HCT116 (cell line): ENCODE measurements at regions not wholly inside any gene's neighbourhood (a gene's known extent, or its start where the extent isn't known, plus 50 kb on each side); places are given as distances from the start of the nearest gene placed in this dataset.

Experiments
- ATAC-seq: fragments of 200-7000 bp; cut with Tn5 transposase; 2 replicates; pipeline ENCODE4 v1.9.1; 2020; ENCODE audit warnings: mild to moderate bottlenecking, moderate library complexity
- BruUV-seq: library from RNA; stranded (reverse); fragments of 400-500 nt; replicated peaks from 2 replicates; lab custom pipeline; 2021; lab: Mats Ljungman, UMichigan
- CTCF ChIA-PET: fragments of 300-600 bp; sonication (Branson Sonifier 250); formaldehyde crosslinking; loops from one replicate; lab custom pipeline; 2021; ENCODE audit warnings: antibody characterized with exemption; lab: Charles Lee
- POLR2A ChIA-PET: fragments of 300-600, 350-600 bp; sonication (Branson Sonifier 250); formaldehyde crosslinking; loops from one replicate; lab custom pipeline; 2021; ENCODE audit warnings: antibody characterized with exemption; lab: Charles Lee
- RAD21 ChIA-PET, 2 experiments: fragments of 300-600 bp; sonication (Branson Sonifier 250); formaldehyde crosslinking; loops; one replicate each; lab custom pipeline; 2023; ENCODE audit warnings: low total read pairs in 2 of 2; ENCODE audit not compliant: uncharacterized antibody in 2 of 2, unreplicated experiment in 2 of 2, low non-redundant PET in 1 of 2; lab: Charles Lee
- DNase-seq: peaks from one replicate; pipeline ENCODE4 v3.0.0-alpha.2; 2010; ENCODE audit warnings: low read depth, low spot score
- H2AFZ ChIP-seq: fragments of 200-600 bp; shearing (Covaris generic), sonication (generic); 2 replicates; pipeline ENCODE4 v1.6.1; 2017; ENCODE audit warnings: low read depth, mixed run types, mixed read lengths, antibody characterized with exemption, low read length; ENCODE audit not compliant: poor library complexity, severe bottlenecking
- H3K27ac ChIP-seq: 2 replicates; pipeline ENCODE4 v1.5.1; 2012; ENCODE audit warnings: low read depth, low read length
- H3K27me3 ChIP-seq: fragments of 200-600 bp; sonication (generic); 2 replicates; pipeline ENCODE4 v1.6.1; 2016; ENCODE audit warnings: mixed run types, low read length, mixed read lengths; ENCODE audit not compliant: insufficient read depth
- H3K36me3 ChIP-seq, 2 experiments: fragments of 200-500 bp in 1 of 2; fragments of 200-600 bp in 1 of 2; sonication (Bioruptor generic) in 1 of 2; sonication (generic) in 1 of 2; 2 replicates each; pipeline versions ENCODE4 v1.5.1 to v1.6.1; 2014 to 2016; ENCODE audit warnings: low read length in 2 of 2, inconsistent platforms in 1 of 2, mixed read lengths in 1 of 2, mixed run types in 1 of 2; ENCODE audit not compliant: insufficient read depth in 2 of 2, control insufficient read depth in 1 of 2
- H3K4me1 ChIP-seq, 2 experiments: fragments of 200-600 bp in 1 of 2; sonication (generic) in 1 of 2; 2 replicates each; pipeline versions ENCODE4 v1.5.1 to v1.6.1; 2012 to 2017; ENCODE audit warnings: low read length in 2 of 2, inconsistent platforms in 1 of 2, mild to moderate bottlenecking in 1 of 2, mixed read lengths in 1 of 2, mixed run types in 1 of 2, moderate library complexity in 1 of 2; ENCODE audit not compliant: insufficient read depth in 2 of 2, control insufficient read depth in 1 of 2
- H3K4me2 ChIP-seq: fragments of 200-600 bp; sonication (generic); 2 replicates; pipeline ENCODE4 v1.6.1; 2017; ENCODE audit warnings: mixed run types, low read length, mixed read lengths
- H3K4me3 ChIP-seq, 2 experiments: fragments of 200-600 bp in 1 of 2; sonication (generic) in 1 of 2; replicated peaks in 1 of 2; 2 replicates each; pipeline ENCODE4 v1.5.1; 2011 to 2016; ENCODE audit warnings: low read length in 2 of 2, control low read depth in 1 of 2, low read depth in 1 of 2, mild to moderate bottlenecking in 1 of 2, mixed read lengths in 1 of 2, mixed run types in 1 of 2
- H3K79me2 ChIP-seq: fragments of 200-600 bp; sonication (generic); 2 replicates; pipeline ENCODE4 v1.6.1; 2017; ENCODE audit warnings: mild to moderate bottlenecking, mixed run types, low read length, moderate library complexity, mixed read lengths; ENCODE audit not compliant: insufficient read depth
- H3K9ac ChIP-seq: fragments of 200-600 bp; sonication (generic); 2 replicates; pipeline ENCODE4 v1.6.1; 2016; ENCODE audit warnings: low read length, mixed read lengths
- H3K9me2 ChIP-seq: fragments of 200-600 bp; sonication (generic), shearing (Covaris generic); 2 replicates; pipeline ENCODE4 v1.6.1; 2017; ENCODE audit warnings: mixed run types, mild to moderate bottlenecking, moderate library complexity; ENCODE audit not compliant: insufficient read depth
- H3K9me3 ChIP-seq, 2 experiments: fragments of 200-500 bp in 1 of 2; fragments of 200-600 bp in 1 of 2; sonication (Bioruptor generic) in 1 of 2; sonication (generic) in 1 of 2; 2 replicates each; pipeline ENCODE4 v1.6.1; 2014 to 2017; ENCODE audit warnings: low read length in 2 of 2, mixed read lengths in 2 of 2, inconsistent platforms in 1 of 2, low read depth in 1 of 2, mild to moderate bottlenecking in 1 of 2, mixed run types in 1 of 2, moderate library complexity in 1 of 2; ENCODE audit not compliant: control insufficient read depth in 1 of 2, insufficient read depth in 1 of 2
- H4K20me1 ChIP-seq: fragments of 200-600 bp; sonication (generic), shearing (Covaris generic); 2 replicates; pipeline ENCODE4 v1.6.1; 2017; ENCODE audit warnings: mixed run types, mild to moderate bottlenecking, moderate library complexity; ENCODE audit not compliant: insufficient read depth
- CBX3 ChIP-seq: IDR thresholded peaks from 2 replicates; pipeline ENCODE4 v1.6.1; 2012; ENCODE audit warnings: low read depth
- EGR1 ChIP-seq: IDR thresholded peaks from 2 replicates; pipeline ENCODE4 v1.6.1; 2012; ENCODE audit warnings: low read depth
- ELF1 ChIP-seq: IDR thresholded peaks from 2 replicates; pipeline ENCODE4 v1.6.1; 2012; ENCODE audit warnings: low read depth, borderline replicate concordance
- EZH2 ChIP-seq: fragments of 200-600 bp; sonication (generic); IDR thresholded peaks from 2 replicates; pipeline ENCODE4 v1.6.1; 2017; ENCODE audit warnings: antibody characterized with exemption, mixed run types
- EZH2phosphoT487 ChIP-seq: fragments of 200-600 bp; IDR thresholded peaks from 2 replicates; pipeline ENCODE4 v1.6.1; 2018; ENCODE audit warnings: antibody characterized with exemption, borderline replicate concordance
- FOSL1 ChIP-seq: IDR thresholded peaks from 2 replicates; pipeline ENCODE4 v1.6.1; 2012; ENCODE audit warnings: low read depth
- JUND ChIP-seq: IDR thresholded peaks from 2 replicates; pipeline ENCODE4 v1.6.1; 2012
- POLR2A ChIP-seq: IDR thresholded peaks from 2 replicates; pipeline ENCODE4 v1.7.0; 2011; ENCODE audit warnings: borderline replicate concordance; ENCODE audit not compliant: insufficient read depth, insufficient read length; ENCODE audit errors: extremely low read depth
- POLR2AphosphoS5 ChIP-seq: IDR thresholded peaks from 2 replicates; pipeline ENCODE4 v1.6.1; 2011; ENCODE audit warnings: mild to moderate bottlenecking, low read depth, low read length, moderate library complexity
- SP1 ChIP-seq: IDR thresholded peaks from 2 replicates; pipeline ENCODE4 v1.6.1; 2012; ENCODE audit warnings: low read depth
- ZFX ChIP-seq: fragments of 450-650 bp; IDR thresholded peaks from 2 replicates; pipeline ENCODE4 v1.6.1; 2017
- intact Hi-C: fragments of 100-400 bp; cut with micrococcal nuclease; formaldehyde crosslinking; loops from 2 replicates; pipeline ENCODE4 v1.10.0; 2022
- TF ChIP-seq, protein P1 (sequence below): IDR thresholded peaks from 2 replicates; pipeline ENCODE4 v1.6.1; 2012; ENCODE audit warnings: low read depth
- TF ChIP-seq, protein P2 (sequence below): IDR thresholded peaks from 2 replicates; pipeline ENCODE4 v1.6.1; 2011; ENCODE audit warnings: mild to moderate bottlenecking, low read length, moderate library complexity; ENCODE audit not compliant: insufficient replicate concordance; ENCODE audit errors: extremely low read depth
- TF ChIP-seq, protein P3 (sequence below): IDR thresholded peaks from 2 replicates; pipeline ENCODE4 v1.6.1; 2012
- TF ChIP-seq, protein P4 (sequence below): IDR thresholded peaks from 2 replicates; pipeline ENCODE4 v1.6.1; 2012
- TF ChIP-seq, protein P5 (sequence below), 3 experiments: fragments of 200-600 bp in 1 of 3; sonication (generic) in 1 of 3; IDR thresholded peaks in 2 of 3; conservative IDR thresholded peaks in 1 of 3; 2 replicates each; pipeline ENCODE4 v1.5.1; 2012 to 2017; ENCODE audit warnings: low read depth in 2 of 3, low read length in 2 of 3, antibody characterized with exemption in 1 of 3, borderline replicate concordance in 1 of 3, control low read depth in 1 of 3, mild to moderate bottlenecking in 1 of 3, mixed read lengths in 1 of 3, mixed run types in 1 of 3, moderate library complexity in 1 of 3; ENCODE audit not compliant: insufficient read depth in 1 of 3

DNA sequence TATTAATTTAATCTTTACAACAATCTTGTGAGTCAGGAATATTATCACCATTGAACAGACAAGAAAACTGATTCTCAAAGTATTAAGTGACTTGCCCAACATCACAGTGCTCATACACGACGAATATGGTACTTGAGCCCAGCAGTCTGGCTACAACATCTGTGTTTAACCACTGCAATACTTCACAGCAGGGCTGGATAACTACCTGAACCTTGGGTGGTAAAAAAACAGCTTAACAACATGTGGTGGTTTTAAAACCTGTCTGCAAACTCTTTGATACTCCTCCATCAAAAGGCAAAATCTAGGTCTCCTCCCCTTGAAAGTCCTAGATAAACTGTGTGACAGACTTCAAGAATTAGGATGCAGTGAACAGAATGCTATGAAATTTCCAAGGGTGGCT is 424.6 kb upstream of the CADM1 start:
- no peak for ATAC-seq
- POLR2A ChIA-PET: no interaction called here

More for the DNA sequence above, 424.6 kb upstream of the CADM1 start:
- RAD21 ChIA-PET: no interaction called here
- no TSS peak for BruUV-seq
- Histone ChIP-seq H3K9ac (no peak overlapping the region), H3K36me3 (no peaks in the 10 kb centered on the region), H3K79me2 (no peaks in the 10 kb centered on the region), H3K27ac (no peak overlapping the region), H3K9me3 (no peaks in the 10 kb centered on the region; a peak in 1 of 4 replicates), H2AFZ (no peak overlapping the region), H3K4me3 (no peak overlapping the region), H3K4me2 (no peak overlapping the region), H3K9me2 (no peaks in the 10 kb centered on the region), H4K20me1 (no peaks in the 10 kb centered on the region), H3K4me1 (no peaks in the 10 kb centered on the region), H3K27me3 (no peaks in the 10 kb centered on the region)
- CTCF ChIA-PET: no interaction called here
- intact Hi-C loops: no loop called here
- TF ChIP-seq, protein P1, sequence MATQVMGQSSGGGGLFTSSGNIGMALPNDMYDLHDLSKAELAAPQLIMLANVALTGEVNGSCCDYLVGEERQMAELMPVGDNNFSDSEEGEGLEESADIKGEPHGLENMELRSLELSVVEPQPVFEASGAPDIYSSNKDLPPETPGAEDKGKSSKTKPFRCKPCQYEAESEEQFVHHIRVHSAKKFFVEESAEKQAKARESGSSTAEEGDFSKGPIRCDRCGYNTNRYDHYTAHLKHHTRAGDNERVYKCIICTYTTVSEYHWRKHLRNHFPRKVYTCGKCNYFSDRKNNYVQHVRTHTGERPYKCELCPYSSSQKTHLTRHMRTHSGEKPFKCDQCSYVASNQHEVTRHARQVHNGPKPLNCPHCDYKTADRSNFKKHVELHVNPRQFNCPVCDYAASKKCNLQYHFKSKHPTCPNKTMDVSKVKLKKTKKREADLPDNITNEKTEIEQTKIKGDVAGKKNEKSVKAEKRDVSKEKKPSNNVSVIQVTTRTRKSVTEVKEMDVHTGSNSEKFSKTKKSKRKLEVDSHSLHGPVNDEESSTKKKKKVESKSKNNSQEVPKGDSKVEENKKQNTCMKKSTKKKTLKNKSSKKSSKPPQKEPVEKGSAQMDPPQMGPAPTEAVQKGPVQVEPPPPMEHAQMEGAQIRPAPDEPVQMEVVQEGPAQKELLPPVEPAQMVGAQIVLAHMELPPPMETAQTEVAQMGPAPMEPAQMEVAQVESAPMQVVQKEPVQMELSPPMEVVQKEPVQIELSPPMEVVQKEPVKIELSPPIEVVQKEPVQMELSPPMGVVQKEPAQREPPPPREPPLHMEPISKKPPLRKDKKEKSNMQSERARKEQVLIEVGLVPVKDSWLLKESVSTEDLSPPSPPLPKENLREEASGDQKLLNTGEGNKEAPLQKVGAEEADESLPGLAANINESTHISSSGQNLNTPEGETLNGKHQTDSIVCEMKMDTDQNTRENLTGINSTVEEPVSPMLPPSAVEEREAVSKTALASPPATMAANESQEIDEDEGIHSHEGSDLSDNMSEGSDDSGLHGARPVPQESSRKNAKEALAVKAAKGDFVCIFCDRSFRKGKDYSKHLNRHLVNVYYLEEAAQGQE: no peak
- TF ChIP-seq, protein P2, sequence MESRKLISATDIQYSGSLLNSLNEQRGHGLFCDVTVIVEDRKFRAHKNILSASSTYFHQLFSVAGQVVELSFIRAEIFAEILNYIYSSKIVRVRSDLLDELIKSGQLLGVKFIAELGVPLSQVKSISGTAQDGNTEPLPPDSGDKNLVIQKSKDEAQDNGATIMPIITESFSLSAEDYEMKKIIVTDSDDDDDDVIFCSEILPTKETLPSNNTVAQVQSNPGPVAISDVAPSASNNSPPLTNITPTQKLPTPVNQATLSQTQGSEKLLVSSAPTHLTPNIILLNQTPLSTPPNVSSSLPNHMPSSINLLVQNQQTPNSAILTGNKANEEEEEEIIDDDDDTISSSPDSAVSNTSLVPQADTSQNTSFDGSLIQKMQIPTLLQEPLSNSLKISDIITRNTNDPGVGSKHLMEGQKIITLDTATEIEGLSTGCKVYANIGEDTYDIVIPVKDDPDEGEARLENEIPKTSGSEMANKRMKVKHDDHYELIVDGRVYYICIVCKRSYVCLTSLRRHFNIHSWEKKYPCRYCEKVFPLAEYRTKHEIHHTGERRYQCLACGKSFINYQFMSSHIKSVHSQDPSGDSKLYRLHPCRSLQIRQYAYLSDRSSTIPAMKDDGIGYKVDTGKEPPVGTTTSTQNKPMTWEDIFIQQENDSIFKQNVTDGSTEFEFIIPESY: no peak
- TF ChIP-seq ELF1: no peak
- TF ChIP-seq POLR2A: no peak
- TF ChIP-seq ZFX: no peak
- no peak for TF ChIP-seq CBX3
- no peak for TF ChIP-seq EZH2phosphoT487
- no peak for TF ChIP-seq EZH2
- TF ChIP-seq, protein P3, sequence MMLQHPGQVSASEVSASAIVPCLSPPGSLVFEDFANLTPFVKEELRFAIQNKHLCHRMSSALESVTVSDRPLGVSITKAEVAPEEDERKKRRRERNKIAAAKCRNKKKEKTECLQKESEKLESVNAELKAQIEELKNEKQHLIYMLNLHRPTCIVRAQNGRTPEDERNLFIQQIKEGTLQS: no peak
- no peak for TF ChIP-seq JUND
- no peak for TF ChIP-seq POLR2AphosphoS5
- TF ChIP-seq, protein P4, sequence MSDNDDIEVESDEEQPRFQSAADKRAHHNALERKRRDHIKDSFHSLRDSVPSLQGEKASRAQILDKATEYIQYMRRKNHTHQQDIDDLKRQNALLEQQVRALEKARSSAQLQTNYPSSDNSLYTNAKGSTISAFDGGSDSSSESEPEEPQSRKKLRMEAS: no peak
- TF ChIP-seq FOSL1: no peak
- TF ChIP-seq, protein P5, sequence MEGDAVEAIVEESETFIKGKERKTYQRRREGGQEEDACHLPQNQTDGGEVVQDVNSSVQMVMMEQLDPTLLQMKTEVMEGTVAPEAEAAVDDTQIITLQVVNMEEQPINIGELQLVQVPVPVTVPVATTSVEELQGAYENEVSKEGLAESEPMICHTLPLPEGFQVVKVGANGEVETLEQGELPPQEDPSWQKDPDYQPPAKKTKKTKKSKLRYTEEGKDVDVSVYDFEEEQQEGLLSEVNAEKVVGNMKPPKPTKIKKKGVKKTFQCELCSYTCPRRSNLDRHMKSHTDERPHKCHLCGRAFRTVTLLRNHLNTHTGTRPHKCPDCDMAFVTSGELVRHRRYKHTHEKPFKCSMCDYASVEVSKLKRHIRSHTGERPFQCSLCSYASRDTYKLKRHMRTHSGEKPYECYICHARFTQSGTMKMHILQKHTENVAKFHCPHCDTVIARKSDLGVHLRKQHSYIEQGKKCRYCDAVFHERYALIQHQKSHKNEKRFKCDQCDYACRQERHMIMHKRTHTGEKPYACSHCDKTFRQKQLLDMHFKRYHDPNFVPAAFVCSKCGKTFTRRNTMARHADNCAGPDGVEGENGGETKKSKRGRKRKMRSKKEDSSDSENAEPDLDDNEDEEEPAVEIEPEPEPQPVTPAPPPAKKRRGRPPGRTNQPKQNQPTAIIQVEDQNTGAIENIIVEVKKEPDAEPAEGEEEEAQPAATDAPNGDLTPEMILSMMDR (IDR thresholded peaks at IDR 0.05 in 2 of 3, conservative IDR thresholded peaks at IDR 0.05 in 1 of 3; ENCODE audit: borderline replicate concordance in 1 of 3, insufficient read depth in 1 of 3, low read depth in 2 of 3, low read length in 2 of 3): no peak
- TF ChIP-seq SP1: no peak
- no peak for TF ChIP-seq EGR1
- DNase-seq: no peak
